H9 (cell line): ENCODE measurements at regions not wholly inside any gene's neighbourhood (a gene's known extent, or its start where the extent isn't known, plus 50 kb on each side); places are given as distances from the start of the nearest gene placed in this dataset.

Experiments used
- DNase-seq: peaks from one replicate; pipeline ENCODE4 v3.0.0-alpha.2; 2017
- H2AFZ ChIP-seq: one replicate; pipeline ENCODE4 v1.6.1; 2013; ENCODE audit warnings: mild to moderate bottlenecking, low read length, control low read depth, moderate library complexity
- H2AK5ac ChIP-seq: 2 replicates; pipeline ENCODE4 v1.6.1; 2013; ENCODE audit warnings: low read length, control low read depth, mixed read lengths; ENCODE audit not compliant: insufficient read length
- H2BK120ac ChIP-seq: one replicate; pipeline ENCODE4 v1.6.1; 2013; ENCODE audit warnings: low read depth, mild to moderate bottlenecking, low read length, control low read depth, inconsistent platforms; ENCODE audit not compliant: poor library complexity, severe bottlenecking
- H2BK12ac ChIP-seq: 2 replicates; pipeline ENCODE4 v1.6.1; 2013; ENCODE audit warnings: low read length, control low read depth, mixed read lengths, low read depth; ENCODE audit not compliant: insufficient read length
- H2BK15ac ChIP-seq: 2 replicates; pipeline ENCODE4 v1.6.1; 2013; ENCODE audit warnings: low read depth, low read length, control low read depth
- H2BK20ac ChIP-seq: one replicate; pipeline ENCODE4 v1.6.1; 2013; ENCODE audit warnings: low read depth, mild to moderate bottlenecking, low read length, control low read depth, inconsistent platforms; ENCODE audit not compliant: poor library complexity, severe bottlenecking
- H2BK5ac ChIP-seq: 2 replicates; pipeline ENCODE4 v1.6.1; 2013; ENCODE audit warnings: low read length, control low read depth, mixed read lengths; ENCODE audit not compliant: insufficient read length
- H3K14ac ChIP-seq: 2 replicates; pipeline ENCODE4 v1.6.1; 2013; ENCODE audit warnings: low read length, control low read depth; ENCODE audit not compliant: insufficient read depth
- H3K18ac ChIP-seq: 2 replicates; pipeline ENCODE4 v1.6.1; 2013; ENCODE audit warnings: low read depth, mild to moderate bottlenecking, mixed read lengths, low read length, control low read depth; ENCODE audit not compliant: insufficient read length
- H3K23ac ChIP-seq: 2 replicates; pipeline ENCODE4 v1.6.1; 2013; ENCODE audit warnings: low read length, control low read depth, mixed read lengths, low read depth; ENCODE audit not compliant: insufficient read length
- H3K23me2 ChIP-seq: 2 replicates; pipeline ENCODE4 v1.6.1; 2013; ENCODE audit warnings: low read depth, mild to moderate bottlenecking, mixed read lengths, low read length, control low read depth; ENCODE audit not compliant: insufficient read length, poor library complexity, severe bottlenecking
- H3K27ac ChIP-seq: 2 replicates; pipeline ENCODE4 v1.5.1; 2013; ENCODE audit warnings: low read length, control low read depth, mixed read lengths, low read depth; ENCODE audit not compliant: insufficient read length
- H3K27me3 ChIP-seq: 2 replicates; pipeline ENCODE4 v1.6.1; 2013; ENCODE audit warnings: low read length, control low read depth, inconsistent platforms; ENCODE audit not compliant: insufficient read depth
- H3K4ac ChIP-seq: 2 replicates; pipeline ENCODE4 v1.6.1; 2013; ENCODE audit warnings: low read depth, mild to moderate bottlenecking, control low read depth, inconsistent platforms, low read length, moderate library complexity
- H3K4me1 ChIP-seq: 2 replicates; pipeline ENCODE4 v1.6.1; 2013; ENCODE audit warnings: low read length, control low read depth, inconsistent platforms; ENCODE audit not compliant: insufficient read depth
- H3K4me2 ChIP-seq: 2 replicates; pipeline ENCODE4 v1.6.1; 2013; ENCODE audit warnings: low read length, control low read depth, mixed read lengths; ENCODE audit not compliant: insufficient read length, insufficient read depth
- H3K56ac ChIP-seq: 2 replicates; pipeline ENCODE4 v1.6.1; 2013; ENCODE audit warnings: low read depth, mild to moderate bottlenecking, mixed read lengths, low read length, control low read depth; ENCODE audit not compliant: insufficient read length
- H3K79me1 ChIP-seq: 2 replicates; pipeline ENCODE4 v1.6.1; 2013; ENCODE audit warnings: low read depth, mild to moderate bottlenecking, moderate library complexity, low read length, control low read depth, inconsistent platforms; ENCODE audit not compliant: insufficient read depth, poor library complexity, severe bottlenecking
- H3K79me2 ChIP-seq: 2 replicates; pipeline ENCODE4 v1.6.1; 2013; ENCODE audit warnings: low read length, control low read depth, inconsistent platforms; ENCODE audit not compliant: insufficient read depth
- H3K9ac ChIP-seq: 2 replicates; pipeline ENCODE4 v1.6.1; 2013; ENCODE audit warnings: low read length, control low read depth, mixed read lengths; ENCODE audit not compliant: insufficient read length; ENCODE audit errors: extremely low read depth
- H3K9me3 ChIP-seq: one replicate; pipeline ENCODE4 v1.6.1; 2013; ENCODE audit warnings: low read depth, low read length, inconsistent platforms; ENCODE audit not compliant: control insufficient read depth
- H3T11ph ChIP-seq: one replicate; pipeline ENCODE4 v1.6.1; 2013; ENCODE audit warnings: mild to moderate bottlenecking, low read length, control low read depth, inconsistent platforms
- H4K20me1 ChIP-seq: one replicate; pipeline ENCODE4 v1.6.1; 2013; ENCODE audit not compliant: control insufficient read depth, insufficient read length, insufficient read depth
- H4K5ac ChIP-seq: 2 replicates; pipeline ENCODE4 v1.6.1; 2013; ENCODE audit warnings: low read depth, mild to moderate bottlenecking, mixed read lengths, low read length, control low read depth; ENCODE audit not compliant: insufficient read length
- H4K8ac ChIP-seq: replicated peaks from 2 replicates; pipeline ENCODE4 v1.6.1; 2013; ENCODE audit warnings: low read length, control low read depth, mixed read lengths, low read depth; ENCODE audit not compliant: insufficient read length
- H4K91ac ChIP-seq: 2 replicates; pipeline ENCODE4 v1.6.1; 2013; ENCODE audit warnings: low read depth, mild to moderate bottlenecking, moderate library complexity, mixed read lengths, low read length, control low read depth; ENCODE audit not compliant: insufficient read length
- H3K27ac Mint-ChIP-seq, 3 experiments: 2 replicates in 2 of 3; 3 replicates in 1 of 3; pipeline ENCODE4 v1.8.0; 2020 to 2021; ENCODE audit warnings: mixed read lengths in 3 of 3, mild to moderate bottlenecking in 1 of 3, moderate library complexity in 1 of 3
- H3K27me3 Mint-ChIP-seq: 2 replicates; pipeline ENCODE4 v1.8.0; 2021; ENCODE audit warnings: low read depth, mild to moderate bottlenecking, moderate library complexity, mixed read lengths
- H3K36me3 Mint-ChIP-seq, 3 experiments: 2 replicates in 2 of 3; 3 replicates in 1 of 3; pipeline ENCODE4 v1.8.0; 2020 to 2021; ENCODE audit warnings: low read depth in 3 of 3, mixed read lengths in 3 of 3; ENCODE audit not compliant: insufficient read depth in 1 of 3
- H3K4me1 Mint-ChIP-seq, 2 experiments: 2 replicates each; pipeline ENCODE4 v1.8.0; 2020; ENCODE audit warnings: mixed read lengths in 2 of 2
- H3K4me3 Mint-ChIP-seq, 2 experiments: 2 replicates in 1 of 2; 3 replicates in 1 of 2; pipeline ENCODE4 v1.8.0; 2020 to 2021; ENCODE audit warnings: mild to moderate bottlenecking in 2 of 2, mixed read lengths in 2 of 2, moderate library complexity in 1 of 2
- H3K9me3 Mint-ChIP-seq, 2 experiments: 2 replicates in 1 of 2; 3 replicates in 1 of 2; pipeline ENCODE4 v1.8.0; 2020; ENCODE audit warnings: mild to moderate bottlenecking in 2 of 2, mixed read lengths in 2 of 2, moderate library complexity in 1 of 2
- WGBS: extraction: QIAGEN DNeasy Blood & Tissue Kit; methylation state at CpG from one replicate; pipeline ENCODE4 v1.1.7; 2013; ENCODE audit warnings: missing lambda C conversion rate, low lambda C conversion rate, mixed read lengths; ENCODE audit not compliant: insufficient read length; ENCODE audit errors: extremely low coverage; 5-methylcytosine and 5-hydroxymethylcytosine counted together
- TF ChIP-seq, protein P1 (sequence below): fragments of 200-600 bp; sonication (generic); conservative IDR thresholded peaks from 3 replicates; pipeline ENCODE4 v1.8.0; 2021; ENCODE audit warnings: antibody characterized with exemption, mild to moderate bottlenecking

DNA sequence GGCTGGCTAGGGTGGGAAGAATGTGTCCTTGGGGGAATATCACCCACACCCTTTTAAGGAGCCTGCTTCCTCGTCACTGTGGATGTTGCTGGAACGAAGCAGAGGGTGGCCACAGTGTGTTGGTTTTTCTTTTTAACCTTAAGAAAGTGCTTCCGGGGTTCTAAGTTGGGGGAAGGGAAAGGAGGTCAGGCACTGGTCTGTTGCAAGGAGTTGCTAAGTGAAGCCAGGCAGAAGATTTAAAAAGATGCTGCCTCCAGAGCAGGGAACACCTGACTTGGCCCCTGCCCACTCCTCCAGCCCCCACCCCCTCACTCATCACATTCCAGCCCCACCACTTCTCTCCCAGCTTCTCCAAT is 213.1 kb downstream of the EMX2 start:
- H2BK20ac ChIP-seq, result no peak overlapping the region
- Mint-ChIP-seq H3K4me3 (no peak overlapping the region), H3K4me1 (peaks cover 5 to 12% of the 10 kb centered on the region in 2 experiments; a peak in 3 of 4 replicates), H3K36me3 (no peaks in the 10 kb centered on the region; a peak in 1 of 7 replicates), H3K9me3 (no peaks in the 10 kb centered on the region), H3K27ac (no peak overlapping the region), H3K27me3 (peaks cover 4% of the 10 kb centered on the region)
- no peaks in the 10 kb centered on the region for H3K27me3 ChIP-seq
- no peak overlapping the region for H4K91ac ChIP-seq
- H3K27ac ChIP-seq, result no peak overlapping the region
- no peaks in the 10 kb centered on the region for H3K79me1 ChIP-seq
- no peak overlapping the region for H2BK12ac ChIP-seq
- H2BK5ac ChIP-seq, result no peak overlapping the region
- H3K9ac ChIP-seq, result no peak overlapping the region
- H2BK15ac ChIP-seq, result no peak overlapping the region
- H3K4ac ChIP-seq, result no peak overlapping the region
- H2AFZ ChIP-seq, result no peak overlapping the region
- no peak overlapping the region for H2BK120ac ChIP-seq
- H4K8ac ChIP-seq, result no peak overlapping the region
- H3K14ac ChIP-seq, result no peak overlapping the region
- no peaks in the 10 kb centered on the region for H3K23me2 ChIP-seq
- no peak overlapping the region for H3K56ac ChIP-seq
- H3K23ac ChIP-seq, result no peak overlapping the region
- no peak overlapping the region for H2AK5ac ChIP-seq
- no peaks in the 10 kb centered on the region for H4K20me1 ChIP-seq
- no peak overlapping the region for H3T11ph ChIP-seq
- no peaks in the 10 kb centered on the region for H3K79me2 ChIP-seq
- no peak overlapping the region for H3K18ac ChIP-seq
- TF ChIP-seq, protein P1, sequence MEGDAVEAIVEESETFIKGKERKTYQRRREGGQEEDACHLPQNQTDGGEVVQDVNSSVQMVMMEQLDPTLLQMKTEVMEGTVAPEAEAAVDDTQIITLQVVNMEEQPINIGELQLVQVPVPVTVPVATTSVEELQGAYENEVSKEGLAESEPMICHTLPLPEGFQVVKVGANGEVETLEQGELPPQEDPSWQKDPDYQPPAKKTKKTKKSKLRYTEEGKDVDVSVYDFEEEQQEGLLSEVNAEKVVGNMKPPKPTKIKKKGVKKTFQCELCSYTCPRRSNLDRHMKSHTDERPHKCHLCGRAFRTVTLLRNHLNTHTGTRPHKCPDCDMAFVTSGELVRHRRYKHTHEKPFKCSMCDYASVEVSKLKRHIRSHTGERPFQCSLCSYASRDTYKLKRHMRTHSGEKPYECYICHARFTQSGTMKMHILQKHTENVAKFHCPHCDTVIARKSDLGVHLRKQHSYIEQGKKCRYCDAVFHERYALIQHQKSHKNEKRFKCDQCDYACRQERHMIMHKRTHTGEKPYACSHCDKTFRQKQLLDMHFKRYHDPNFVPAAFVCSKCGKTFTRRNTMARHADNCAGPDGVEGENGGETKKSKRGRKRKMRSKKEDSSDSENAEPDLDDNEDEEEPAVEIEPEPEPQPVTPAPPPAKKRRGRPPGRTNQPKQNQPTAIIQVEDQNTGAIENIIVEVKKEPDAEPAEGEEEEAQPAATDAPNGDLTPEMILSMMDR, result no peak
- H3K4me2 ChIP-seq, result no peak overlapping the region
- no peaks in the 10 kb centered on the region for H3K4me1 ChIP-seq
- no peak overlapping the region for H4K5ac ChIP-seq
- no CpG with 5 or more reads among the region's 3 CpGs for WGBS
- DNase-seq, result no peak
- H3K9me3 ChIP-seq, result no peaks in the 10 kb centered on the region
